SK-N-DZ (cell line): ENCODE measurements at regions not wholly inside any gene's neighbourhood (a gene's known extent, or its start where the extent isn't known, plus 50 kb on each side); places are given as distances from the start of the nearest gene placed in this dataset.
A peak's percentile ranks its signal among the peaks of the same experiment; 100 is the strongest.

Experiments
- DNase-seq: peaks from one replicate; pipeline ENCODE4 v3.0.0-alpha.2; 2015; ENCODE audit warnings: low spot score

DNA sequence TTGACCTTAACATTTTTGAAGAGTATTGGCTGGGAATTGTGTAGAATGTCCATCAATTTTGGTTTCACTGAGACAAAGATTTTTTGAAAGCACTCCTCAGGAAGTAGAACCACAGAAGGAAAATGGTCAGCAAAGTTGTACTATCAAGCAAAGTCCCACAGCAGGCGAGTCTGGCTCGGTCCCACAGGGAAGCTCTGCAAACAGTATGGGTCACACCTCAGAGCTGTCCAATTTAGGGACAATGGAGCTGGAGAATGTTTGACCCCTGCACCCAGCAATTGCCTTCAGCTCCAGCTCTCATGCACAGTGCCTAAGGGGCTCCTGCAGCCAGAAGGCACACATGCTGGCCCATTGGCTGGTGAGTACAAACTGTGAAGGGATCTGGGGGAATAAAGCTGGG lies 147.0 kb downstream of the MAFB start:
- DNase-seq = no peak

GRCh38 chr20:40540166-40540565 lies 148.9 kb downstream of the MAFB start:
- no peak for DNase-seq

DNA sequence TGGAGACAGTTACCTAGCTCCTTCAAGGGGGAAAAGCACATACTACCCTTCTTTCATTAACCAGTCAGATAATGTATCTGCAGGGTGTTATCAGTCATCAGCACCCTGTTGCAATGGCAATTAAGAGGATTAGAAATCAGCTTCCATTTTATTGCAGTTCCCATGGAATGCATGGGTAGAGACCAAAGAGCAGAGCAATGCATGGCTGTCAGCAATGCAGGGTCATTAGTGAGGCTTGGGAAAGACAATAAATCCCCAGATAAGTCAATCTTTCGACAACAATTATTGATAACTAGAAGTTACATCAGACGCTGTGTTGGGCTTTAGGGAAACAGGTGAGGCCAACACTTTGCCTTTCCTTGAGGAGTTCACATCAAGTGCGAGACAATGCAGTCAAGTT lies 150.9 kb downstream of the MAFB start:
- DNase-seq = no peak

DNA sequence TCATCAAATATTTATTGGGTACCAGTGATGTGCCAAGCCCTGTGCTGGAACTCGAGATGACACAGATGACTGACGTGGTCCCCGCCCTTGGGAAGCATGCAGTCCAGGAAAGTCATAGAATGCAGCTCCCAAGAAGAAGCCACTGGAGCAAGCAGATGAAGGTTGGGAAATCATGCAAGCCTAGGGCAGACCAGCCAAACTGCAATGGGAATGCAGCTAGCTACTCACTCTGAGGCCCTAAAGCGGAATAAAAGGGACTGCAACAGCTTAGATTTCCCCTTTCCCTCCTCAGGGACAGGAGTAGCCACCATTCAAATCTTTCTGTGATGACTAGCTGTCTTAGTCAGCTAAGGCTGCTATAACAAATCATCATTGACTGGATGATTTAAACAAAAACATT lies 152.2 kb downstream of the MAFB start:
- DNase-seq = no peak

DNA sequence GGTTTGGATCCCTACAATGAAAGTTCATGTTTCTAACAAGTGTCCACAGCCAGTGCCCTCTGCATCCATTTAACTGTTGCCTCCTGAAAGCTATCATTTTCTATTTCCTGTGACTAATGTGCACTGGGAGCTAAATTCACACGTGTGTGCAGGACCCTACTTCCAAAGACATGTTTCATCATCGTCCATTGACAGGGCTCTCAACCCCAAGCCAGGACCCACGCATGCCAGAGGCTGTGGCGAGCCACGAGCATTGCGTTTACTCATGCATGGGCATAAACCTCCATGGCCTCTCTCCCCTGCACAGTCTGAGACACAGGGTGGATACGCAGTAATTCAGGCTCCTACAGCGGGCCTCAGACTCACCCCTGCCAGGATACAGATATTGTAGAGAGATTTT lies 153.2 kb downstream of the MAFB start:
- no peak for DNase-seq

- DNase-seq = peak; percentile 43
Measured at GRCh38 chr20:40532103-40532502, 156.9 kb downstream of the MAFB start.

GRCh38 chr20:40525351-40525750 lies 163.7 kb downstream of the MAFB start:
- no peak for DNase-seq

- DNase-seq = no peak
Measured at GRCh38 chr20:40524071-40524470, 165.0 kb downstream of the MAFB start.

- DNase-seq = no peak
Measured at GRCh38 chr20:40522405-40522804, 166.6 kb downstream of the MAFB start.

- no peak for DNase-seq
Measured at GRCh38 chr20:40521962-40522361, 167.1 kb downstream of the MAFB start.

- no peak for DNase-seq
Measured at GRCh38 chr20:40519918-40520317, 169.1 kb downstream of the MAFB start.

- no peak for DNase-seq
Measured at GRCh38 chr20:40512994-40513393, 176.0 kb downstream of the MAFB start.

DNA sequence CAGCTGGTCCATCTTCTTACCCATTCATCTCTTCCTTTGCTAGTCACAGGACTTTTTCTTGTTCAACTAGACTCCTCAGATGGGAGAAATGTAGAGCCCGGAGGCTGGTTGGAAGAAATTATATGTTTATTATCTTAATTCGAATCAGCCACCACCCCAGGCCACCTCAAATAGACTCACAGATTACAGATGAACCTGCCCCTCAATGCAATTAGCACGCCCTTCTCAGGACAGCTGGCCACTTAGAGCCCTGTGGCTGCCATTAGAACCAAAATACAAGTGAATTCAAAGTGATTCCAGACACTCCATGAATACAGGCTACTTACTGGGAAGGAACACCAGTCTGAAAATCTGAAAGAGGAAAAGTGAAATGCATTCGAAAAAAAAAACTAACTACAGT lies 176.4 kb downstream of the MAFB start:
- peak; percentile 78 for DNase-seq

GRCh38 chr20:40511478-40511877 lies 177.6 kb downstream of the MAFB start:
- no peak for DNase-seq

- no peak for DNase-seq
Measured at GRCh38 chr20:40510622-40511021, 178.4 kb downstream of the MAFB start.

GRCh38 chr20:40508821-40509220 lies 180.2 kb downstream of the MAFB start:
- no peak for DNase-seq

DNA sequence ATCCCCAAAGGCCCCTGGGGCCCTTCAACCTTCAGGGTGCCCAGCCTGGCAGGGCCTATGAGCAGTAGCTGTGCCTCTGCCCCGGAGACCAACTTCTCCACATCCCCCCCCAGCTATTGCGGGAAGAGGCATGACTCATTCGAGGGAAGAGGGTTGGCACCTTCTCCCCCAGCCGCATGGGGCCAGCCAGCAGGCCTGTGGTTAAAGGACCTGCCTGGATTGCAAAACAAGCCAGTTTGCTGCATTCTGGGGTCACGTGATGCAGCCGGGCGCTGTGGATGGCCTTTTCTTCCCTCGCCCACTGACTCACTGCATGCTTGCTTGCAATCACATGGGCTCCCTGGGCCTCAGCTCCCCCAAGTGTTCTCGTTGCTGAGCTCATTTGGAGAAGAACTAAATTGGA lies 182.5 kb downstream of the MAFB start:
- peak; percentile 37 for DNase-seq

GRCh38 chr20:40503119-40503518 lies 185.9 kb downstream of the MAFB start:
- no peak for DNase-seq

DNA sequence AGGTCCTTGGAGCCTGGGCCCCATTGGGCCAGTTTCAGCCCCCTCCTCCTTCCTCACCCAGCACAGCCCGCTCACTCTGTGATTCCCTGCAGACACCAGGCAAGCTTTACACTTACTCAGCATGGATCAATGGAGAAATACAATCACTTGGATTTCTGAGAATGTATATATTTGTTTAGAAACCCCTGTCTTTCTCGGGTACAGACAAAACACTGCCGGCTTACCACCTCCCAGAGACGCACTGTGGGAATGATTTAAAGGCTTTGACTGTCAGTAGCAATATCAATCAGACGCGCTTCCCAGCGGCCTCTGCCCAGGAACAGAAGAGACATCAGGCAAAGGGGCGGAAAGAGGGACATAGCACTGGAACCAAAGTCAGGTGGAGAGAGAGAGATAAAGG lies 186.5 kb downstream of the MAFB start:
- no peak for DNase-seq

- DNase-seq = no peak
Measured at GRCh38 chr20:40499391-40499790, 189.6 kb downstream of the MAFB start.

DNA sequence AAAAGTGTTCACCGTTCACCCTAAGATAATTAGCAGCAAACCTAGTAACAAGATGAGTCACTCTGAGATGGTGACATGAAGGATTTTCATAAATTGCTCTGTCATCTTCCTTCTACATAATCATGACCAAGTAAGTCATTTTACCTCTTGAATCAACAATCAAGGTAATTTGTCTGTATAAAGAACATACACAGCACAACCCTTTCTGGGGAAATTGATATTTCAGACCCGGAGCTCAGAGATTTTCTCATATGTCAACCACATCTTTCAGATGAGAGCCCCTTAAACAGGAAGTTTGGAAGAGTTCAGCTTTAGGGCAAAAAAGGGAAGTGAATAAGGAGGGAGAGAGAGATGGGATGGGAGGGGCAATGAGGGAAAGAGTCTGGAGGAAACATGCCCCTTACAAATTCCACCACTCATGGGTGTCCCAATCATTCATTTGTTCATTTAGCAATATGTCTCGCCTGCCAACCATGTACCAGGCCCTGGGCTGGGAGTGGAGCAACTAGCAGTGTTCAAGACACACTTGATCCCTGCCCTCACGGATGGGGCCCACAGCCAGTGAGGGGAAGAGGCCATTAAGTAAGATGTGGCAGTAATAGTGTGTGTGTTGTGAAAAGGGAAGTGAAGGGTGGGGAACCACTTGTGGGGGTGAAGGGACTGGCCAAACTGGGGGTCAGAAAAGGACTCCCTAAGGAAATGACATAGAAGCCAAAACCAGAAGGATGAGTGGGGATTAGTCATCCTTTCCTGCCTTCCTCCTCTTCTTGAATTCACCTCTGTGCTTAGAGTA lies 190.9 kb downstream of the MAFB start:
- DNase-seq = no peak

DNA sequence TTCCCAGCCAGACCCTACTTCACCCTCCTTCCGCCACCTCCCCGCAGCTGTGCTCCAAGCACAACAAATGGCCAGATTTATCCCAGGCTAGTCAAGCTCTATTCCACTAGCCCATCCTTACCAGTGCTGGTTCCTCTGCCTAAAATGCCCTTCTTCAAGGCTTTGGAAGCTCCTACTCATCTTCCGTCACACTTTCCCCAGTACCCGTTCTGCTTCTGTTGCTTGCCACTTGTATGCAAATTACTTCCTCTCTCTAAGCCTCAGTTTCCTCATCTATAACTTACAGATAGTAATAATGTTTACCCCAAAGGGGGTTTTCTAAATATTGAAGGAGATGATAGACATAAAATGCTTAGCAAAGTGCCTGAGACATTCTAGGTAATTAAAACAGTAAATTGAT lies 193.1 kb downstream of the MAFB start:
- no peak for DNase-seq

GRCh38 chr20:40494248-40494647 lies 194.8 kb downstream of the MAFB start:
- DNase-seq = no peak

DNA sequence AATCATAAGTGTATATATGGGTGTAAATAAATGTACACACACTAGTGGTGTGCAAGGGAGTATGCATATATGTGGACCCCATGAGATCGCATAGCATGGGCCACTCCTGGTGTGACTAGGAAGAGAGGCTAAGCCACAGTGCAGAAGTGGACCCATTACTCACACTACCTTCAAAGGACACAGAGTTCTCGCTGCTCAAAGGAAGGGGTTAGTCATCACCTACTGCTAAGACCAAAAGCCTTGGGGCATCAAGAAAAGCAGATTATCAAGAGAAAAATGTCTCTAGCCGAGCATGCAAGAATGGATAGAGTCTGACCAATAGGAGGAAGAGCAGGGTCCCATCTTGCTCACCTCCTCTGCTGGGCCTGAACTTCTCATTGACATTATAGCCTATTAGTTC lies 195.5 kb downstream of the MAFB start:
- DNase-seq = no peak
